PC-9 (cell line): ENCODE measurements at regions not wholly inside any gene's neighbourhood (a gene's known extent, or its start where the extent isn't known, plus 50 kb on each side); places are given as distances from the start of the nearest gene placed in this dataset.

Source experiments
- CTCF ChIP-seq: fragments of 200-600 bp; sonication (generic); conservative IDR thresholded peaks from 2 replicates; pipeline ENCODE4 v1.6.1; 2017; ENCODE audit warnings: mixed run types, antibody characterized with exemption, mild to moderate bottlenecking, moderate library complexity
- EZH2 ChIP-seq: fragments of 200-600 bp; sonication (generic); IDR thresholded peaks from 2 replicates; pipeline ENCODE4 v1.8.0; 2017; ENCODE audit warnings: antibody characterized with exemption, low read depth

- TF ChIP-seq CTCF: no peak
- TF ChIP-seq EZH2: no peak
These were observed 80.1 kb upstream of the GBE1 start for GRCh38 chr3:81841540-81841939.
